VCaP (cell line): ENCODE measurements at regions not wholly inside any gene's neighbourhood (a gene's known extent, or its start where the extent isn't known, plus 50 kb on each side); places are given as distances from the start of the nearest gene placed in this dataset.
"Not testable (repeated sequence)": the region's sequence is repeated elsewhere in the genome, so short reads cannot be mapped to it uniquely, and the experiment has no call there.

ENCODE experiments used
- H3K27ac ChIP-seq: fragments of 450-650 bp; 2 replicates; pipeline ENCODE4 v1.5.1; 2017
- CTCF ChIP-seq: fragments of 450-650 bp; conservative IDR thresholded peaks from 2 replicates; pipeline ENCODE4 v1.5.1; 2017; ENCODE audit warnings: mild to moderate bottlenecking, moderate library complexity

GRCh38 chr7:55683501-55683900, 111.2 kb upstream of the VOPP1 start:
- H3K27ac ChIP-seq: not testable (repeated sequence)

- H3K27ac ChIP-seq: not testable (repeated sequence)
Measured at GRCh38 chr7:55675589-55675988, 103.3 kb upstream of the VOPP1 start.

- H3K27ac ChIP-seq: not testable (repeated sequence)
Measured at GRCh38 chr7:55673525-55673924, 101.2 kb upstream of the VOPP1 start.

GRCh38 chr7:55672084-55672483, 99.8 kb upstream of the VOPP1 start:
- H3K27ac ChIP-seq: not testable (repeated sequence)

GRCh38 chr7:55657654-55658053, 85.4 kb upstream of the VOPP1 start:
- H3K27ac ChIP-seq: no peak overlapping the region

GRCh38 chr7:55651057-55651456, 78.8 kb upstream of the VOPP1 start:
- TF ChIP-seq CTCF: no peak
- H3K27ac ChIP-seq: no peak overlapping the region

More at GRCh38 chr7:55657654-55658053, 85.4 kb upstream of the VOPP1 start:
- no peak for TF ChIP-seq CTCF

- TF ChIP-seq CTCF: no peak
- no peak overlapping the region for H3K27ac ChIP-seq
Measured at GRCh38 chr7:55649238-55649637, 76.9 kb upstream of the VOPP1 start.

GRCh38 chr7:55644567-55644966, 72.3 kb upstream of the VOPP1 start:
- no peak for TF ChIP-seq CTCF
- no peak overlapping the region for H3K27ac ChIP-seq

GRCh38 chr7:55642266-55642665, 70.0 kb upstream of the VOPP1 start:
- H3K27ac ChIP-seq: no peak overlapping the region
- no peak for TF ChIP-seq CTCF

- H3K27ac ChIP-seq: no peak overlapping the region
- no peak for TF ChIP-seq CTCF
Measured at GRCh38 chr7:55641811-55642210, 69.5 kb upstream of the VOPP1 start.
